Body of pancreas (tissue), 4 donors: ENCODE measurements at regions not wholly inside any gene's neighbourhood (a gene's known extent, or its start where the extent isn't known, plus 50 kb on each side); places are given as distances from the start of the nearest gene placed in this dataset.
"Not testable (repeated sequence)": the region's sequence is repeated elsewhere in the genome, so short reads cannot be mapped to it uniquely, and the experiment has no call there.

ENCODE experiments used
- ATAC-seq: fragments of 150-250 bp; one replicate; pipeline ENCODE4 v1.9.1; 2016
- DNase-seq, 4 donors: peaks; one replicate each; pipeline ENCODE4 v3.0.0-alpha.2; 2019
- H3K27ac ChIP-seq, 4 donors: fragments of 200-600 bp; sonication (generic); 1 replicate in 3 of 4; 2 replicates in 1 of 4; pipeline versions ENCODE4 v1.5.1 to v1.6.1; 2016 to 2019; ENCODE audit warnings: mild to moderate bottlenecking in 1 of 4, mixed read lengths in 1 of 4, moderate library complexity in 1 of 4
- H3K27me3 ChIP-seq, 2 donors: fragments of 200-600 bp; sonication (generic); one replicate each; pipeline ENCODE4 v1.6.0; 2016; ENCODE audit warnings: mild to moderate bottlenecking in 1 of 2
- H3K36me3 ChIP-seq, 2 donors: fragments of 200-600 bp; sonication (generic); replicated peaks in 1 of 2; 2 replicates each; pipeline ENCODE4 v1.5.1; 2016; ENCODE audit warnings: low read depth in 2 of 2; ENCODE audit not compliant: insufficient read depth in 1 of 2
- H3K4me1 ChIP-seq: fragments of 200-600 bp; sonication (generic); one replicate; pipeline ENCODE4 v1.6.0; 2016
- H3K4me3 ChIP-seq, 2 donors: fragments of 200-600 bp; sonication (generic); 1 replicate in 1 of 2; 2 replicates in 1 of 2; pipeline ENCODE4 v1.5.1; 2016 to 2019
- H3K9me3 ChIP-seq, 3 donors: fragments of 200-600 bp; sonication (generic); 1 replicate in 2 of 3; 2 replicates in 1 of 3; pipeline ENCODE4 v1.5.1; 2016
- POLR2A ChIP-seq, 3 donors: fragments of 450-650 bp; IDR thresholded peaks; one replicate each; pipeline ENCODE4 v1.6.1; 2016; ENCODE audit warnings: antibody characterized with exemption in 3 of 3, mild to moderate bottlenecking in 2 of 3
- WGBS, 2 donors: methylation state at CpG; one replicate each; pipeline ENCODE4 v1.1.5; 2017; 5-methylcytosine and 5-hydroxymethylcytosine counted together
- intact Hi-C: fragments of 100-400 bp; cut with DNase I; formaldehyde crosslinking; loops from one replicate; pipeline ENCODE4 v1.15.1; 2023
- TF ChIP-seq, protein P1 (sequence below), 7 experiments: fragments of 450-650 bp in 4 of 7; fragments of 200-600 bp in 3 of 7; sonication (generic) in 3 of 7; IDR thresholded peaks; one replicate each; pipeline ENCODE4 v1.5.1; 2016 to 2019; ENCODE audit warnings: antibody characterized with exemption in 7 of 7

DNA sequence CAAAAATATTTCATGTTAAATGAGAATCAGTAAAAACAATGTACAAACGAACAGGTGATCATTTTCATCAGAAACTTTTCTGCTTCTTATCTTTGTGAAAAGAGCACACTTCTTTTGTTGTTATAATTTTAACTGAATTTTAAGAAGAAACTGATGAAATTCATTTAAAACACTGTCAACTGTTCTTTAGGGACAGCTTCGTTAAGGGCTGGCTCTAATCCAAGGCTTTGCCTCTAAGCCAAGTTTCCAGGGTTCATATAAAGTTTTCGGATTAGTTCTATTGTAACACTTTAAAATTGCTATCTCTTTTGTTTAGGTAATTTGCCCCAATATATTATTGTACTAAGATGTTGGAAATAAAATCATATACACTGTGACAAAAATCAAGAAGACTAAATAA lies 559.2 kb downstream of the TUSC1 start:
- 35 to 38% methylated on average over 3 of the region's 3 CpGs for WGBS, 2 donors
- Histone ChIP-seq H3K9me3 (no peaks in the 10 kb centered on the region), H3K27ac (no peak overlapping the region), H3K4me3 (no peak overlapping the region), H3K4me1 (no peaks in the 10 kb centered on the region), H3K27me3 (no peaks in the 10 kb centered on the region), H3K36me3 (no peaks in the 10 kb centered on the region)
- TF ChIP-seq, protein P1, sequence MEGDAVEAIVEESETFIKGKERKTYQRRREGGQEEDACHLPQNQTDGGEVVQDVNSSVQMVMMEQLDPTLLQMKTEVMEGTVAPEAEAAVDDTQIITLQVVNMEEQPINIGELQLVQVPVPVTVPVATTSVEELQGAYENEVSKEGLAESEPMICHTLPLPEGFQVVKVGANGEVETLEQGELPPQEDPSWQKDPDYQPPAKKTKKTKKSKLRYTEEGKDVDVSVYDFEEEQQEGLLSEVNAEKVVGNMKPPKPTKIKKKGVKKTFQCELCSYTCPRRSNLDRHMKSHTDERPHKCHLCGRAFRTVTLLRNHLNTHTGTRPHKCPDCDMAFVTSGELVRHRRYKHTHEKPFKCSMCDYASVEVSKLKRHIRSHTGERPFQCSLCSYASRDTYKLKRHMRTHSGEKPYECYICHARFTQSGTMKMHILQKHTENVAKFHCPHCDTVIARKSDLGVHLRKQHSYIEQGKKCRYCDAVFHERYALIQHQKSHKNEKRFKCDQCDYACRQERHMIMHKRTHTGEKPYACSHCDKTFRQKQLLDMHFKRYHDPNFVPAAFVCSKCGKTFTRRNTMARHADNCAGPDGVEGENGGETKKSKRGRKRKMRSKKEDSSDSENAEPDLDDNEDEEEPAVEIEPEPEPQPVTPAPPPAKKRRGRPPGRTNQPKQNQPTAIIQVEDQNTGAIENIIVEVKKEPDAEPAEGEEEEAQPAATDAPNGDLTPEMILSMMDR (IDR thresholded peaks at IDR 0.05): no peak
- TF ChIP-seq POLR2A (IDR thresholded peaks at IDR 0.05): no peak
- DNase-seq (no peak), ATAC-seq (no peak)
- intact Hi-C loops: no loop called here

DNA sequence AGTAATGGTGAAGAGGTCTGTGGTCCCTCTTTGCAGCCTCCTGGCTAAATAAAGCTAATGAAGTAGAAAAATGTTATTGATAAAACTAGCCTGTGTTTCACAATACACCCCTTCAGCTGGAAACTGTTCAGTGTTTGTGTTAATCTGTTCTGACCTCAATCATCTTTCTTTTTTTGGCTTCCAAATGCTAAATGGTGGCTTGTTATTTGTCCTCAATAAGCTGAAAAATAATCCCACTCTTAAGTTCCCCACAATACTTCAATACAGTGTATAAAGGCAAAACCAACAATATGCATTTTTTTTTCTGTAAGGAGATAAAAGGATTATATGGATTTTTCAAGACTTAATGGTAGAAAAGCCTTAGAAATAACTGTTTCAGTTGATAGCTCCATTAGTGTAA lies 560.5 kb downstream of the TUSC1 start:
- H3K4me3 ChIP-seq: no peak overlapping the region
- H3K36me3 ChIP-seq: no peaks in the 10 kb centered on the region
- H3K4me1 ChIP-seq: no peaks in the 10 kb centered on the region
- intact Hi-C loops: no loop called here
- no peaks in the 10 kb centered on the region for H3K9me3 ChIP-seq
- H3K27ac ChIP-seq: no peak overlapping the region
- no peaks in the 10 kb centered on the region for H3K27me3 ChIP-seq
- TF ChIP-seq, protein P1 (IDR thresholded peaks at IDR 0.05): no peak
- no peak for TF ChIP-seq POLR2A (IDR thresholded peaks at IDR 0.05)
- ATAC-seq: no peak
- DNase-seq: no peak

DNA sequence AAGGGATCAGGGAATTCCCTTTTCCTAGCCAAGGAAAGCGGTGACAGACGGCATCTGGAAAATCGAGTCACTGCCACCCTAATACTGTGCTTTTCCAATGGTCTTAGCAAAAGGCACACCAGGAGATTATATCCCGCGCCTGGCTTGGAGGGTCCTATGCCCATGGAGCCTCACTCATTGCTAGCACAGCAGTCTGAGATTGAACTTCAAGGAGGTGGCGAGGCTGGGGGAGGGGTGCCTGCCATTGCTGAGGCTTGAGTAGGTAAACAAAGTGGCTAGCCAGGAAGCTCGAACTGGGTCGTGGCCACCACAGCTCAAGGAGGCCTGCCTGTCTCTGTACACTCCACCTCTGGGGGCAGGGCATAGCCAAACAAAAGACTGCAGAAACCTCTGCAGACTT lies 556.5 kb upstream of the IZUMO3 start:
- H3K9me3 ChIP-seq, DNase-seq, H3K27me3 ChIP-seq, intact Hi-C loops, H3K27ac ChIP-seq, H3K4me1 ChIP-seq, H3K4me3 ChIP-seq, ATAC-seq, H3K36me3 ChIP-seq: not testable (repeated sequence)
- 74 to 88% methylated on average over 8 of the region's 8 CpGs for WGBS, 2 donors

DNA sequence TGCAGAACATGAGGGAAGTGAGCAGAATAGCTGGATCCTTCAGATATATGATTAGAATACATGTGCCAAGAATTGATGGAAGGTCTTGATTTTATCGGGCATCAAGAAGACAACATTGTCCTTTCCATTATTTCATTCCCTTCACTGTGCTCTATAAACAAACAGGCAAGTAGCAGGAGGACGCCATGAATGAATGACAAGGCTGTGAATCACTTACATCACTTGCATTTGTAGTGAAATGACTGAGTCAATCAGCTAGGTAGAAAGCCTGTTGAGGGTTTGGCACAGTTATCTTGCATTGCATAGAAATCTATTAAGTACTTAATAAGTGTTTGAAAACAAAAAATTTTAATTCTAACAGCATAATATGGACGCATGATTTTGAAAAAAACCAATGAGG lies 548.8 kb upstream of the IZUMO3 start:
- Histone ChIP-seq H3K4me1 (no peaks in the 10 kb centered on the region), H3K36me3 (no peaks in the 10 kb centered on the region), H3K9me3 (no peaks in the 10 kb centered on the region), H3K27me3 (no peaks in the 10 kb centered on the region), H3K4me3 (no peak overlapping the region), H3K27ac (no peak overlapping the region)
- DNase-seq (no peak), ATAC-seq (no peak)
- TF ChIP-seq POLR2A (IDR thresholded peaks at IDR 0.05): no peak
- TF ChIP-seq, protein P1 (IDR thresholded peaks at IDR 0.05): no peak
- WGBS, 2 donors: 50 to 63% methylated on average over 3 of the region's 3 CpGs
- intact Hi-C loops: no loop called here

DNA sequence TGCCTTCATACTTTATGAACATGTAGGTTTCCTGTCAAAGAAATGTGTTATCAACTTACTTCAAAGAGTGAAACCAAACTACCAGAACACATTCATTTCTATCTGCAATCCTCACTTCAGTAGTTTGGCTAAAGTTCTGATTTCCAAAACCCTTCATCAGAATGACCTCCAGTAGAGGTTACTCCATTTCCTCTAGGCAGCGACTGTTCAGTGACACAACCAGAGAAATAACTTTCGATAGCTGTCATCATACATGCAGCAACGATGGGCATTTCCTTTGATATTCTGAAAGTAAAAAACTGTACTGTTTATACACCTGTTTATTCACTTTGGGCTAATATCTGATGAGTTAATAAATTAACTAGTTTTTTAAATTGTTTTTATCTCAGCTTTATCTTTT lies 532.5 kb upstream of the IZUMO3 start:
- no peak overlapping the region for H3K4me3 ChIP-seq
- H3K36me3 ChIP-seq: no peaks in the 10 kb centered on the region
- H3K27ac ChIP-seq: no peak overlapping the region
- H3K4me1 ChIP-seq: no peaks in the 10 kb centered on the region
- DNase-seq: no peak
- ATAC-seq: no peak
- 64 to 75% methylated on average over 3 of the region's 3 CpGs for WGBS, 2 donors
- H3K27me3 ChIP-seq: no peaks in the 10 kb centered on the region
- no peak for TF ChIP-seq POLR2A (IDR thresholded peaks at IDR 0.05)
- TF ChIP-seq, protein P1 (IDR thresholded peaks at IDR 0.05): no peak
- no peaks in the 10 kb centered on the region for H3K9me3 ChIP-seq
- intact Hi-C loops: no loop called here
